ENCODE measurements at regions not wholly inside any gene's neighbourhood (a gene's known extent, or its start where the extent isn't known, plus 50 kb on each side); places are given as distances from the start of the nearest gene placed in this dataset.

- DNase-seq, result no peak
These were observed 408.7 kb upstream of the PKN2 start for GRCh38 chr1:88275259-88275862.

- DNase-seq, result no peak
These were observed 407.9 kb upstream of the PKN2 start for GRCh38 chr1:88276163-88276562.

GRCh38 chr1:88284066-88284465, 400.0 kb upstream of the PKN2 start:
- DNase-seq, result no peak

GRCh38 chr1:88284666-88285366, 399.3 kb upstream of the PKN2 start:
- DNase-seq, result no peak

GRCh38 chr1:88286716-88287115, 397.4 kb upstream of the PKN2 start:
- DNase-seq, result no peak

GRCh38 chr1:88288571-88288970, 395.5 kb upstream of the PKN2 start:
- DNase-seq, result no peak

- DNase-seq, result no peak
These were observed 394.5 kb upstream of the PKN2 start for GRCh38 chr1:88289401-88290102.

- no peak for DNase-seq
These were observed 392.3 kb upstream of the PKN2 start for GRCh38 chr1:88291611-88292354.

GRCh38 chr1:88293691-88294190, 390.3 kb upstream of the PKN2 start:
- DNase-seq, result no peak

GRCh38 chr1:88296227-88296626, 387.8 kb upstream of the PKN2 start:
- no peak for DNase-seq

GRCh38 chr1:88296642-88297041, 387.4 kb upstream of the PKN2 start:
- DNase-seq, result no peak

GRCh38 chr1:88298506-88298905, 385.6 kb upstream of the PKN2 start:
- DNase-seq, result no peak

- DNase-seq, result no peak
These were observed 383.3 kb upstream of the PKN2 start for GRCh38 chr1:88300752-88301263.

- peak; percentile 40 for DNase-seq
These were observed 381.1 kb upstream of the PKN2 start for GRCh38 chr1:88302843-88303486.

- no peak for DNase-seq
These were observed 372.8 kb upstream of the PKN2 start for GRCh38 chr1:88311265-88311664.

- no peak for DNase-seq
These were observed 372.2 kb upstream of the PKN2 start for GRCh38 chr1:88311907-88312306.

- no peak for DNase-seq
These were observed 366.7 kb upstream of the PKN2 start for GRCh38 chr1:88317396-88317795.

GRCh38 chr1:88318740-88319139, 365.3 kb upstream of the PKN2 start:
- no peak for DNase-seq

GRCh38 chr1:88320291-88320690, 363.8 kb upstream of the PKN2 start:
- no peak for DNase-seq

- no peak for DNase-seq
These were observed 362.4 kb upstream of the PKN2 start for GRCh38 chr1:88321706-88322105.

GRCh38 chr1:88324899-88325298, 359.2 kb upstream of the PKN2 start:
- no peak for DNase-seq

Measured in OCI-M1 (cell line).